ENCODE measurements at regions not wholly inside any gene's neighbourhood (a gene's known extent, or its start where the extent isn't known, plus 50 kb on each side); places are given as distances from the start of the nearest gene placed in this dataset.

GRCh38 chr4:35690271-35690670, 554.0 kb downstream of the ARAP2 start:
- H3K4me3 ChIP-seq = no peak overlapping the region
- no peaks in the 10 kb centered on the region for H3K36me3 ChIP-seq
- H3K9me3 ChIP-seq = no peaks in the 10 kb centered on the region
- no peaks in the 10 kb centered on the region for H3K4me1 ChIP-seq
- no peak overlapping the region for H3K27ac ChIP-seq
- TF ChIP-seq POLR2A (IDR thresholded peaks at IDR 0.05) (no peak), CTCF (IDR thresholded peaks at IDR 0.05 in 4 of 5, conservative IDR thresholded peaks at IDR 0.05 in 1 of 5) (no peak)
- DNase-seq = no peak
- H3K27me3 ChIP-seq = no peaks in the 10 kb centered on the region
- intact Hi-C loops (cut with DNase I; ENCODE audit: low total_unique reads) = no loop called here
- in situ Hi-C loops (cut with MboI; ENCODE audit: low sequenced_read_pairs in 4 of 4) = no loop called here
- no peak for ATAC-seq

GRCh38 chr4:35695003-35695402, 549.3 kb downstream of the ARAP2 start:
- Histone ChIP-seq H3K36me3 (no peaks in the 10 kb centered on the region), H3K9me3 (no peaks in the 10 kb centered on the region), H3K27me3 (no peaks in the 10 kb centered on the region), H3K27ac (no peak overlapping the region), H3K4me1 (no peaks in the 10 kb centered on the region), H3K4me3 (no peak overlapping the region)
- intact Hi-C loops (cut with DNase I; ENCODE audit: low total_unique reads) (no loop called here), in situ Hi-C loops (cut with MboI; ENCODE audit: low sequenced_read_pairs in 4 of 4) (no loop called here)
- ATAC-seq (no peak), DNase-seq (no peak)
- TF ChIP-seq POLR2A (IDR thresholded peaks at IDR 0.05) = no peak
- TF ChIP-seq CTCF (IDR thresholded peaks at IDR 0.05 in 4 of 5, conservative IDR thresholded peaks at IDR 0.05 in 1 of 5) = no peak

GRCh38 chr4:35695421-35695820, 548.9 kb downstream of the ARAP2 start:
- H3K27me3 ChIP-seq = no peaks in the 10 kb centered on the region
- intact Hi-C loops (cut with DNase I; ENCODE audit: low total_unique reads) = no loop called here

GRCh38 chr4:35697210-35697736, 547.0 kb downstream of the ARAP2 start:
- no peaks in the 10 kb centered on the region for H3K9me3 ChIP-seq
- no peaks in the 10 kb centered on the region for H3K36me3 ChIP-seq
- H3K27ac ChIP-seq = no peak overlapping the region
- ATAC-seq = no peak
- H3K4me3 ChIP-seq = no peak overlapping the region
- no peaks in the 10 kb centered on the region for H3K27me3 ChIP-seq
- TF ChIP-seq POLR2A (IDR thresholded peaks at IDR 0.05) (no peak), CTCF (IDR thresholded peaks at IDR 0.05 in 4 of 5, conservative IDR thresholded peaks at IDR 0.05 in 1 of 5) (no peak)
- intact Hi-C loops (cut with DNase I; ENCODE audit: low total_unique reads) (no loop called here), in situ Hi-C loops (cut with MboI; ENCODE audit: low sequenced_read_pairs in 4 of 4) (no loop called here)
- no peaks in the 10 kb centered on the region for H3K4me1 ChIP-seq
- no peak for DNase-seq

More at GRCh38 chr4:35695421-35695820, 548.9 kb downstream of the ARAP2 start:
- H3K4me3 ChIP-seq = no peak overlapping the region
- H3K4me1 ChIP-seq = no peaks in the 10 kb centered on the region
- no peak for TF ChIP-seq POLR2A (IDR thresholded peaks at IDR 0.05)
- TF ChIP-seq CTCF (IDR thresholded peaks at IDR 0.05 in 4 of 5, conservative IDR thresholded peaks at IDR 0.05 in 1 of 5) = no peak
- no peak for ATAC-seq
- no peak for DNase-seq
- no peak overlapping the region for H3K27ac ChIP-seq
- no peaks in the 10 kb centered on the region for H3K9me3 ChIP-seq
- H3K36me3 ChIP-seq = no peaks in the 10 kb centered on the region
- in situ Hi-C loops (cut with MboI; ENCODE audit: low sequenced_read_pairs in 4 of 4) = no loop called here

GRCh38 chr4:35700663-35701062, 543.7 kb downstream of the ARAP2 start:
- no peak overlapping the region for H3K4me3 ChIP-seq
- H3K4me1 ChIP-seq = no peaks in the 10 kb centered on the region
- ATAC-seq (no peak), DNase-seq (no peak)
- intact Hi-C loops (cut with DNase I; ENCODE audit: low total_unique reads) = no loop called here
- in situ Hi-C loops (cut with MboI; ENCODE audit: low sequenced_read_pairs in 4 of 4) = no loop called here
- H3K36me3 ChIP-seq = no peaks in the 10 kb centered on the region
- H3K27me3 ChIP-seq = no peaks in the 10 kb centered on the region
- no peak overlapping the region for H3K27ac ChIP-seq
- H3K9me3 ChIP-seq = no peaks in the 10 kb centered on the region
- TF ChIP-seq POLR2A (IDR thresholded peaks at IDR 0.05) (no peak), CTCF (IDR thresholded peaks at IDR 0.05 in 4 of 5, conservative IDR thresholded peaks at IDR 0.05 in 1 of 5) (no peak)
